Sigmoid colon (tissue), 4 donors: ENCODE measurements at regions not wholly inside any gene's neighbourhood (a gene's known extent, or its start where the extent isn't known, plus 50 kb on each side); places are given as distances from the start of the nearest gene placed in this dataset.

ENCODE experiments used
- EP300 ChIP-seq, 4 donors: sonication (generic); formaldehyde crosslinking; IDR thresholded peaks; one replicate each; pipeline ENCODE4 v1.6.1; 2017; ENCODE audit warnings: antibody characterized with exemption in 4 of 4
- POLR2A ChIP-seq, 2 donors: fragments of 450-650 bp; IDR thresholded peaks; one replicate each; pipeline ENCODE4 v1.6.1; 2016; ENCODE audit warnings: antibody characterized with exemption in 2 of 2, mild to moderate bottlenecking in 2 of 2, moderate library complexity in 2 of 2

- TF ChIP-seq POLR2A (IDR thresholded peaks at IDR 0.05) (no peak), EP300 (IDR thresholded peaks at IDR 0.05) (no peak)
Measured at GRCh38 chr12:24080465-24080864, 131.0 kb upstream of the SOX5 start.
